Neuronal stem cell (in vitro differentiated cells): ENCODE measurements at regions not wholly inside any gene's neighbourhood (a gene's known extent, or its start where the extent isn't known, plus 50 kb on each side); places are given as distances from the start of the nearest gene placed in this dataset.

ENCODE experiments used
- DNase-seq: peaks from one replicate; pipeline ENCODE4 v3.0.0-alpha.2; 2013; ENCODE audit warnings: low spot score
- H2AFZ ChIP-seq: one replicate; pipeline ENCODE4 v1.6.1; 2013; ENCODE audit warnings: mild to moderate bottlenecking, low read length, inconsistent platforms
- H2AK5ac ChIP-seq: 2 replicates; pipeline ENCODE4 v1.6.1; 2013; ENCODE audit warnings: low read depth, mild to moderate bottlenecking, inconsistent platforms, low read length, moderate library complexity, mixed read lengths
- H2BK120ac ChIP-seq: 2 replicates; pipeline ENCODE4 v1.6.1; 2013; ENCODE audit warnings: low read depth, mild to moderate bottlenecking, inconsistent platforms, low read length, moderate library complexity, mixed read lengths
- H2BK12ac ChIP-seq: one replicate; pipeline ENCODE4 v1.6.1; 2013; ENCODE audit warnings: low read length, inconsistent platforms
- H2BK15ac ChIP-seq: 2 replicates; pipeline ENCODE4 v1.6.1; 2013; ENCODE audit warnings: mild to moderate bottlenecking, low read length, inconsistent platforms, mixed read lengths
- H2BK5ac ChIP-seq: one replicate; pipeline ENCODE4 v1.6.1; 2013; ENCODE audit warnings: inconsistent platforms, mild to moderate bottlenecking, low read length, moderate library complexity
- H3K14ac ChIP-seq: one replicate; pipeline ENCODE4 v1.6.1; 2013; ENCODE audit warnings: low read length, inconsistent platforms
- H3K18ac ChIP-seq: 2 replicates; pipeline ENCODE4 v1.6.1; 2013; ENCODE audit warnings: low read length, inconsistent platforms
- H3K23ac ChIP-seq: 2 replicates; pipeline ENCODE4 v1.6.1; 2013; ENCODE audit warnings: low read depth, mild to moderate bottlenecking, mixed read lengths, low read length, inconsistent platforms; ENCODE audit not compliant: poor library complexity
- H3K27ac ChIP-seq: replicated peaks from 3 replicates; pipeline ENCODE4 v1.5.1; 2013; ENCODE audit warnings: low read length, inconsistent platforms
- H3K27me3 ChIP-seq, 3 experiments: 2 replicates each; pipeline ENCODE4 v1.6.1; 2013; ENCODE audit warnings: low read length in 3 of 3, mild to moderate bottlenecking in 2 of 3, inconsistent platforms in 1 of 3, low read depth in 1 of 3, mixed read lengths in 1 of 3, moderate library complexity in 1 of 3; ENCODE audit not compliant: control insufficient read depth in 3 of 3, insufficient read depth in 3 of 3
- H3K36me3 ChIP-seq, 2 donors: replicated peaks in 1 of 2; 2 replicates each; pipeline ENCODE4 v1.6.1; 2013; ENCODE audit warnings: low read length in 2 of 2; ENCODE audit not compliant: control insufficient read depth in 2 of 2, insufficient read depth in 2 of 2
- H3K4ac ChIP-seq: 2 replicates; pipeline ENCODE4 v1.6.1; 2013; ENCODE audit warnings: inconsistent platforms, mild to moderate bottlenecking, low read length, moderate library complexity
- H3K4me1 ChIP-seq, 2 donors: 1 replicate in 1 of 2; 2 replicates in 1 of 2; pipeline ENCODE4 v1.6.1; 2013; ENCODE audit warnings: low read length in 2 of 2, low read depth in 1 of 2; ENCODE audit not compliant: control insufficient read depth in 2 of 2, insufficient read depth in 1 of 2
- H3K4me2 ChIP-seq: one replicate; pipeline ENCODE4 v1.6.1; 2013; ENCODE audit warnings: mild to moderate bottlenecking, low read length, inconsistent platforms; ENCODE audit not compliant: insufficient read depth, poor library complexity, severe bottlenecking
- H3K4me3 ChIP-seq, 2 donors: 2 replicates each; pipeline ENCODE4 v1.5.1; 2013; ENCODE audit warnings: low read length in 2 of 2, mild to moderate bottlenecking in 2 of 2, inconsistent platforms in 1 of 2, moderate library complexity in 1 of 2
- H3K79me1 ChIP-seq: one replicate; pipeline ENCODE4 v1.6.1; 2013; ENCODE audit warnings: low read depth, mild to moderate bottlenecking, inconsistent platforms, low read length, moderate library complexity
- H3K9ac ChIP-seq: one replicate; pipeline ENCODE4 v1.6.1; 2013; ENCODE audit warnings: mild to moderate bottlenecking, low read depth, low read length, inconsistent platforms; ENCODE audit not compliant: poor library complexity
- H3K9me3 ChIP-seq, 2 donors: replicated peaks in 1 of 2; 2 replicates each; pipeline versions ENCODE3 to v1.6.1; 2013; ENCODE audit warnings: low read length in 2 of 2, mild to moderate bottlenecking in 2 of 2, inconsistent platforms in 1 of 2, low read depth in 1 of 2, mixed read lengths in 1 of 2, moderate library complexity in 1 of 2; ENCODE audit not compliant: control insufficient read depth in 2 of 2, insufficient read depth in 1 of 2
- H4K8ac ChIP-seq: one replicate; pipeline ENCODE4 v1.6.1; 2013; ENCODE audit warnings: low read depth, mild to moderate bottlenecking, inconsistent platforms, low read length, moderate library complexity
- H4K91ac ChIP-seq: one replicate; pipeline ENCODE4 v1.6.1; 2013; ENCODE audit warnings: low read length, low read depth, mild to moderate bottlenecking, inconsistent platforms; ENCODE audit not compliant: poor library complexity
- WGBS, 2 donors: extraction: QIAGEN DNeasy Blood & Tissue Kit; methylation state at CpG; one replicate each; pipeline ENCODE4 v1.1.7; 2013; ENCODE audit warnings: missing lambda C conversion rate in 2 of 2, mixed read lengths in 1 of 2; ENCODE audit not compliant: insufficient read length in 2 of 2, insufficient replicate concordance in 1 of 2; ENCODE audit errors: extremely low coverage in 2 of 2; 5-methylcytosine and 5-hydroxymethylcytosine counted together

- WGBS, 2 donors: no CpG with 5 or more reads among the region's 3 CpGs
- Histone ChIP-seq H3K9me3 (no peaks in the 10 kb centered on the region), H3K27me3 (no peaks in the 10 kb centered on the region), H4K8ac (no peak overlapping the region), H2BK15ac (no peak overlapping the region), H3K4me1 (no peaks in the 10 kb centered on the region), H2AFZ (no peak overlapping the region), H3K4ac (no peak overlapping the region), H3K14ac (no peak overlapping the region), H3K9ac (no peak overlapping the region), H2BK5ac (no peak overlapping the region), H3K18ac (no peak overlapping the region), H3K36me3 (no peaks in the 10 kb centered on the region), H2AK5ac (no peak overlapping the region), H3K27ac (no peak overlapping the region), H3K79me1 (no peaks in the 10 kb centered on the region), H3K4me3 (no peak overlapping the region), H2BK12ac (no peak overlapping the region), H2BK120ac (no peak overlapping the region), H3K4me2 (no peak overlapping the region), H3K23ac (no peak overlapping the region), H4K91ac (no peak overlapping the region)
- no peak for DNase-seq
Observed at GRCh38 chr12:60849723-60850122, 1253.9 kb downstream of the SLC16A7 start.

- H2BK15ac ChIP-seq: no peak overlapping the region
- no peak overlapping the region for H2BK5ac ChIP-seq
- no peak for DNase-seq
- no peak overlapping the region for H4K91ac ChIP-seq
- H3K9ac ChIP-seq: no peak overlapping the region
- H2AFZ ChIP-seq: no peak overlapping the region
- no peak overlapping the region for H2BK120ac ChIP-seq
- H2AK5ac ChIP-seq: no peak overlapping the region
- H3K9me3 ChIP-seq: no peaks in the 10 kb centered on the region
- no peaks in the 10 kb centered on the region for H3K27me3 ChIP-seq
- no CpG with 5 or more reads among the region's 2 CpGs for WGBS, 2 donors
- no peak overlapping the region for H3K4ac ChIP-seq
- no peak overlapping the region for H3K18ac ChIP-seq
- H3K23ac ChIP-seq: no peak overlapping the region
- no peaks in the 10 kb centered on the region for H3K36me3 ChIP-seq
- H3K27ac ChIP-seq: no peak overlapping the region
- no peak overlapping the region for H3K14ac ChIP-seq
- no peak overlapping the region for H4K8ac ChIP-seq
- H3K4me1 ChIP-seq: no peaks in the 10 kb centered on the region
- no peaks in the 10 kb centered on the region for H3K79me1 ChIP-seq
- H2BK12ac ChIP-seq: no peak overlapping the region
- H3K4me2 ChIP-seq: no peak overlapping the region
- H3K4me3 ChIP-seq: no peak overlapping the region
Observed at GRCh38 chr12:60853407-60853806, 1257.6 kb downstream of the SLC16A7 start.

- Histone ChIP-seq H3K4me3 (no peak overlapping the region), H3K14ac (no peak overlapping the region), H4K91ac (no peak overlapping the region), H3K4ac (no peak overlapping the region), H2AFZ (no peak overlapping the region), H2BK15ac (no peak overlapping the region), H3K4me2 (no peak overlapping the region), H4K8ac (no peak overlapping the region), H3K36me3 (no peaks in the 10 kb centered on the region), H3K27me3 (no peaks in the 10 kb centered on the region), H3K9ac (no peak overlapping the region), H2BK5ac (no peak overlapping the region), H3K18ac (no peak overlapping the region), H2BK120ac (no peak overlapping the region), H3K23ac (no peak overlapping the region), H3K79me1 (no peaks in the 10 kb centered on the region), H2AK5ac (no peak overlapping the region), H2BK12ac (no peak overlapping the region), H3K4me1 (no peaks in the 10 kb centered on the region), H3K27ac (no peak overlapping the region), H3K9me3 (no peaks in the 10 kb centered on the region)
- WGBS, 2 donors: no CpG with 5 or more reads among the region's 1 CpG
- no peak for DNase-seq
Observed at GRCh38 chr12:60863421-60863820, 1267.6 kb downstream of the SLC16A7 start.

- Histone ChIP-seq H4K8ac (peak overlapping the region; percentile 82), H3K4me2 (no peak overlapping the region), H4K91ac (no peak overlapping the region), H2BK120ac (no peak overlapping the region), H2BK5ac (no peak overlapping the region), H2AK5ac (no peak overlapping the region), H3K23ac (no peak overlapping the region), H3K27me3 (no peaks in the 10 kb centered on the region), H3K9ac (peak overlapping the region; percentile 60), H3K4me3 (peak overlapping the region in 1 of 2 donors; percentile 50), H3K27ac (no peak overlapping the region), H2BK15ac (no peak overlapping the region), H3K14ac (peak overlapping the region; percentile 89), H3K79me1 (peaks cover 2% of the 10 kb centered on the region), H3K18ac (peak overlapping the region; percentile 76), H3K4me1 (no peaks in the 10 kb centered on the region), H2AFZ (no peak overlapping the region), H3K4ac (no peak overlapping the region), H2BK12ac (peak overlapping the region; percentile 41), H3K9me3 (no peaks in the 10 kb centered on the region), H3K36me3 (no peaks in the 10 kb centered on the region)
- no peak for DNase-seq
- no CpG with 5 or more reads among the region's 7 CpGs for WGBS, 2 donors
Observed at GRCh38 chr12:60872219-60872618, 1276.4 kb downstream of the SLC16A7 start.
